WTC11 (cell line): ENCODE measurements at regions not wholly inside any gene's neighbourhood (a gene's known extent, or its start where the extent isn't known, plus 50 kb on each side); places are given as distances from the start of the nearest gene placed in this dataset.
"Not testable (repeated sequence)": the region's sequence is repeated elsewhere in the genome, so short reads cannot be mapped to it uniquely, and the experiment has no call there.

ENCODE experiments used
- ATAC-seq: fragments of 200-7000 bp; cut with Tn5 transposase; 2 replicates; pipeline ENCODE4 v1.10.0; 2021; ENCODE audit warnings: mild to moderate bottlenecking, moderate library complexity
- CTCF ChIA-PET: fragments of 300-600 bp; sonication (Branson Sonifier 250); formaldehyde crosslinking; loops from one replicate; lab custom pipeline; 2021; ENCODE audit warnings: antibody characterized with exemption; lab: Charles Lee
- POLR2A ChIA-PET: fragments of 350-600 bp; sonication (Branson Sonifier 250); formaldehyde crosslinking; loops from one replicate; lab custom pipeline; 2021; ENCODE audit warnings: antibody characterized with exemption; lab: Charles Lee
- DNase-seq: peaks from one replicate; pipeline ENCODE4 v3.0.0; 2021; ENCODE audit warnings: low spot score
- H3K27ac Mint-ChIP-seq: 2 replicates; pipeline ENCODE4 v1.8.0; 2021; ENCODE audit warnings: mixed read lengths
- H3K27me3 Mint-ChIP-seq: 2 replicates; pipeline ENCODE4 v1.8.0; 2021; ENCODE audit warnings: low read depth, mild to moderate bottlenecking, moderate library complexity, mixed read lengths
- H3K36me3 Mint-ChIP-seq: 2 replicates; pipeline ENCODE4 v1.8.0; 2021; ENCODE audit warnings: mixed read lengths
- H3K4me1 Mint-ChIP-seq: 2 replicates; pipeline ENCODE4 v1.8.0; 2022; ENCODE audit warnings: mixed read lengths
- H3K4me3 Mint-ChIP-seq: 2 replicates; pipeline ENCODE4 v1.8.0; 2021; ENCODE audit warnings: mild to moderate bottlenecking, moderate library complexity, mixed read lengths
- H3K9me3 Mint-ChIP-seq: 2 replicates; pipeline ENCODE4 v1.8.0; 2021; ENCODE audit warnings: mixed read lengths
- ARID4B ChIP-seq: sonication (generic); formaldehyde crosslinking; IDR thresholded peaks from 2 replicates; pipeline ENCODE4 v1.8.0; 2023; ENCODE audit warnings: missing genetic modification reagents, mild to moderate bottlenecking, borderline replicate concordance
- SOX15 ChIP-seq: fragments of 250-450 bp; sonication (Bioruptor Pico); IDR thresholded peaks from 2 replicates; pipeline ENCODE4 v1.9.0; 2021; ENCODE audit warnings: mild to moderate bottlenecking
- ZNF281 ChIP-seq: sonication (generic); formaldehyde crosslinking; IDR thresholded peaks from 2 replicates; pipeline ENCODE4 v1.8.0; 2023; ENCODE audit warnings: mild to moderate bottlenecking, missing genetic modification reagents

GRCh38 chr22:11066458-11067285 is 4461.3 kb upstream of the OR11H1 start (continued):
- TF ChIP-seq ARID4B (CRISPR knock-in tag): no peak
- TF ChIP-seq ZNF281 (CRISPR knock-in tag): no peak
- no peak for TF ChIP-seq SOX15 (CRISPR knock-in tag)

GRCh38 chr22:11067286-11067871 is 4460.6 kb upstream of the OR11H1 start:
- POLR2A ChIA-PET, H3K4me1 Mint-ChIP-seq, ATAC-seq, H3K4me3 Mint-ChIP-seq, DNase-seq, H3K27ac Mint-ChIP-seq, CTCF ChIA-PET: not testable (repeated sequence)
- H3K36me3 Mint-ChIP-seq: peaks cover 62% of the 10 kb centered on the region
- H3K9me3 Mint-ChIP-seq: peaks cover 61% of the 10 kb centered on the region
- H3K27me3 Mint-ChIP-seq: peaks cover 49% of the 10 kb centered on the region

- ATAC-seq, POLR2A ChIA-PET, DNase-seq, CTCF ChIA-PET, H3K4me3 Mint-ChIP-seq, H3K4me1 Mint-ChIP-seq, H3K27ac Mint-ChIP-seq: not testable (repeated sequence)
- Mint-ChIP-seq H3K27me3 (peaks cover 46% of the 10 kb centered on the region), H3K36me3 (peaks cover 58% of the 10 kb centered on the region), H3K9me3 (peaks cover 55% of the 10 kb centered on the region)
Observed at GRCh38 chr22:11067937-11068336, 4460.1 kb upstream of the OR11H1 start.

- CTCF ChIA-PET, ATAC-seq, POLR2A ChIA-PET, H3K4me3 Mint-ChIP-seq, H3K4me1 Mint-ChIP-seq, H3K27ac Mint-ChIP-seq, DNase-seq: not testable (repeated sequence)
- Mint-ChIP-seq H3K9me3 (peaks cover 51% of the 10 kb centered on the region), H3K36me3 (peaks cover 53% of the 10 kb centered on the region), H3K27me3 (peaks cover 46% of the 10 kb centered on the region)
Observed at GRCh38 chr22:11068406-11068805, 4459.6 kb upstream of the OR11H1 start.
